Chondrocyte (in vitro differentiated cells): ENCODE measurements at regions not wholly inside any gene's neighbourhood (a gene's known extent, or its start where the extent isn't known, plus 50 kb on each side); places are given as distances from the start of the nearest gene placed in this dataset.
"Not testable (repeated sequence)": the region's sequence is repeated elsewhere in the genome, so short reads cannot be mapped to it uniquely, and the experiment has no call there.

ENCODE experiments used
- DNase-seq: peaks from one replicate; pipeline ENCODE4 v3.0.0; 2021; ENCODE audit warnings: mixed read lengths, low spot score
- H3K27ac Mint-ChIP-seq: one replicate; pipeline ENCODE4 v1.8.0; 2021; ENCODE audit warnings: mild to moderate bottlenecking, moderate library complexity, mixed read lengths; ENCODE audit not compliant: unreplicated experiment
- H3K27me3 Mint-ChIP-seq: 2 replicates; pipeline ENCODE4 v1.8.0; 2021; ENCODE audit warnings: low read depth, mixed read lengths
- H3K36me3 Mint-ChIP-seq: 2 replicates; pipeline ENCODE4 v1.8.0; 2021; ENCODE audit warnings: low read depth, mixed read lengths
- H3K4me1 Mint-ChIP-seq: 2 replicates; pipeline ENCODE4 v1.8.0; 2021; ENCODE audit warnings: low read depth, mild to moderate bottlenecking, mixed read lengths
- H3K4me3 Mint-ChIP-seq: one replicate; pipeline ENCODE4 v1.8.0; 2021; ENCODE audit warnings: mild to moderate bottlenecking, moderate library complexity, mixed read lengths; ENCODE audit not compliant: unreplicated experiment
- H3K9me3 Mint-ChIP-seq: 2 replicates; pipeline ENCODE4 v1.8.0; 2021; ENCODE audit warnings: low read depth, mixed read lengths
- CTCF ChIP-seq: fragments of 200-600 bp; sonication (generic); IDR thresholded peaks from 2 replicates; pipeline ENCODE4 v1.5.0; 2021; ENCODE audit warnings: antibody characterized with exemption, mild to moderate bottlenecking, moderate library complexity

- DNase-seq, result no peak
- H3K4me1 Mint-ChIP-seq, result no peaks in the 10 kb centered on the region
- H3K36me3 Mint-ChIP-seq, result no peaks in the 10 kb centered on the region
- no peak overlapping the region for H3K4me3 Mint-ChIP-seq
- H3K27me3 Mint-ChIP-seq, result no peaks in the 10 kb centered on the region
- no peaks in the 10 kb centered on the region for H3K9me3 Mint-ChIP-seq
- H3K27ac Mint-ChIP-seq, result no peak overlapping the region
- TF ChIP-seq CTCF, result no peak
These were observed 736.0 kb upstream of the AUTS2 start for GRCh38 chr7:68862261-68862660.

- no peaks in the 10 kb centered on the region for H3K9me3 Mint-ChIP-seq
- no peak overlapping the region for H3K4me3 Mint-ChIP-seq
- no peak for TF ChIP-seq CTCF
- H3K27ac Mint-ChIP-seq, result no peak overlapping the region
- DNase-seq, result no peak
- H3K4me1 Mint-ChIP-seq, result no peaks in the 10 kb centered on the region
- H3K27me3 Mint-ChIP-seq, result no peaks in the 10 kb centered on the region
- no peaks in the 10 kb centered on the region for H3K36me3 Mint-ChIP-seq
These were observed 735.5 kb upstream of the AUTS2 start for GRCh38 chr7:68862736-68863135.

- H3K9me3 Mint-ChIP-seq, result peaks cover 4% of the 10 kb centered on the region
- H3K36me3 Mint-ChIP-seq, result peaks cover 2% of the 10 kb centered on the region
- H3K4me3 Mint-ChIP-seq, result no peak overlapping the region
- no peak for DNase-seq
- H3K4me1 Mint-ChIP-seq, result no peaks in the 10 kb centered on the region
- no peak for TF ChIP-seq CTCF
- peaks cover 7% of the 10 kb centered on the region for H3K27me3 Mint-ChIP-seq
- H3K27ac Mint-ChIP-seq, result no peak overlapping the region
These were observed 732.7 kb upstream of the AUTS2 start for GRCh38 chr7:68865351-68866199.

- no peak for TF ChIP-seq CTCF
- Mint-ChIP-seq H3K4me1 (no peaks in the 10 kb centered on the region), H3K9me3 (peaks cover 4% of the 10 kb centered on the region), H3K27ac (no peak overlapping the region), H3K4me3 (no peak overlapping the region), H3K36me3 (peaks cover 2% of the 10 kb centered on the region), H3K27me3 (peaks cover 9% of the 10 kb centered on the region)
- DNase-seq, result no peak
These were observed 732.1 kb upstream of the AUTS2 start for GRCh38 chr7:68866200-68866570.

GRCh38 chr7:68866721-68867120 is 731.6 kb upstream of the AUTS2 start:
- not testable (repeated sequence) for H3K36me3 Mint-ChIP-seq, H3K27ac Mint-ChIP-seq, H3K4me3 Mint-ChIP-seq, H3K9me3 Mint-ChIP-seq, H3K4me1 Mint-ChIP-seq, DNase-seq
- H3K27me3 Mint-ChIP-seq, result peaks cover 11% of the 10 kb centered on the region

GRCh38 chr7:68868978-68869377 is 729.3 kb upstream of the AUTS2 start:
- Mint-ChIP-seq H3K4me3 (no peak overlapping the region), H3K9me3 (peaks cover 4% of the 10 kb centered on the region), H3K27ac (no peak overlapping the region), H3K4me1 (no peaks in the 10 kb centered on the region), H3K36me3 (peaks cover 2% of the 10 kb centered on the region), H3K27me3 (peaks cover 21% of the 10 kb centered on the region)
- DNase-seq, result no peak
- no peak for TF ChIP-seq CTCF
